Fibroblast of villous mesenchyme (primary cell): ENCODE measurements at regions not wholly inside any gene's neighbourhood (a gene's known extent, or its start where the extent isn't known, plus 50 kb on each side); places are given as distances from the start of the nearest gene placed in this dataset.

Experiments used
- DNase-seq: peaks from one replicate; pipeline ENCODE4 v3.0.0-alpha.2; 2010; ENCODE audit warnings: low read depth
- H3K4me3 ChIP-seq: 2 replicates; pipeline ENCODE4 v1.5.1; 2011; ENCODE audit warnings: low read depth, mild to moderate bottlenecking, low read length
- TF ChIP-seq, protein P1 (sequence below): IDR thresholded peaks from 2 replicates; pipeline ENCODE4 v1.5.1; 2012; ENCODE audit warnings: low read depth, mild to moderate bottlenecking, low read length; ENCODE audit not compliant: insufficient read depth

DNA sequence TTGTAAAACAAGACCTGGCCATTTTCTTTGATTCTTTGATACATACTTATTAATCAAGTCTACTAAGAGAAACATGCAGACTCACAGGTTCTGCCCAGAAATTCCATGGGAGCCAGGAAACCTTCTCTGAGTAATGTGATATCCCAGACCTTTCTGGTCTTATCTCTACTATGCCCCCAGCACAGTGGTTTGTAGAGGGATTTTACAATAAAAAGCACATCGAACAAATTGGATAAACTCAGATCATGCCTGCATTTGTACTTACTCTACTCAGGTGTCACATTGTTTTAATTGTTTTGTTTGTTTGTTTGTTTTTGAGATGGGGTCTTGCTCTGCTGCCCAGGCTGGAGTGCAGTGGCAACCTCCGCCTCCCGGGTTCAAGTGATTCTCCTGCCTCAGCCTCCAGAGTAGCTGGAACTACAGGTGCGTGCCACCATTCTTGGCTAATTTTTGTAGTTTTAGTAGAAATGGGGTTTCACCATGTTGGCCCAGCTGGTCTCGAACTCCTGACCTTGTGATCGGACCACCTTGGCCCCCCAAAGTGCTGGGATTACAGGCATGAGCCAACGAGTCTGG is 179.5 kb downstream of the ZNF608 start:
- DNase-seq = no peak
- no peak overlapping the region for H3K4me3 ChIP-seq
- TF ChIP-seq, protein P1, sequence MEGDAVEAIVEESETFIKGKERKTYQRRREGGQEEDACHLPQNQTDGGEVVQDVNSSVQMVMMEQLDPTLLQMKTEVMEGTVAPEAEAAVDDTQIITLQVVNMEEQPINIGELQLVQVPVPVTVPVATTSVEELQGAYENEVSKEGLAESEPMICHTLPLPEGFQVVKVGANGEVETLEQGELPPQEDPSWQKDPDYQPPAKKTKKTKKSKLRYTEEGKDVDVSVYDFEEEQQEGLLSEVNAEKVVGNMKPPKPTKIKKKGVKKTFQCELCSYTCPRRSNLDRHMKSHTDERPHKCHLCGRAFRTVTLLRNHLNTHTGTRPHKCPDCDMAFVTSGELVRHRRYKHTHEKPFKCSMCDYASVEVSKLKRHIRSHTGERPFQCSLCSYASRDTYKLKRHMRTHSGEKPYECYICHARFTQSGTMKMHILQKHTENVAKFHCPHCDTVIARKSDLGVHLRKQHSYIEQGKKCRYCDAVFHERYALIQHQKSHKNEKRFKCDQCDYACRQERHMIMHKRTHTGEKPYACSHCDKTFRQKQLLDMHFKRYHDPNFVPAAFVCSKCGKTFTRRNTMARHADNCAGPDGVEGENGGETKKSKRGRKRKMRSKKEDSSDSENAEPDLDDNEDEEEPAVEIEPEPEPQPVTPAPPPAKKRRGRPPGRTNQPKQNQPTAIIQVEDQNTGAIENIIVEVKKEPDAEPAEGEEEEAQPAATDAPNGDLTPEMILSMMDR = no peak

DNA sequence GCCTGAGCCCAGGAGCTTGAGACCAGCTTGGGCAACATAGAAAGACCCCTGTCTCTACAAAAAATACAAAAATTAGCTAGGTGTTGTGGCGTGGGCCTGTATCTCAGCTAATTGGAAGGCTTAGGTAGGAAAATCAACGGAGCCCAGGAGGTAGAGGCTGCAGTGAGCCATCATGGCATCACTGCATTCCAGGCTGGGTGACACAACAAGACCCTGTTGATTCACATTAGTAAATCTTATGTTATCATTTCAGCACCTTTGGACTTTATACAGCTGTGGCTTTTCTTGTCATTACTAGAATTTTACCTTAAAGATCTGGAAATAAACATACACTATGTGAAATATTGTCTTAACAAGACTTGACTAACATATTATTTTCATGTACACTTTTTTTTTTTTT is 185.0 kb downstream of the ZNF608 start:
- H3K4me3 ChIP-seq = no peak overlapping the region
- no peak for DNase-seq
- TF ChIP-seq, protein P1 = no peak

DNA sequence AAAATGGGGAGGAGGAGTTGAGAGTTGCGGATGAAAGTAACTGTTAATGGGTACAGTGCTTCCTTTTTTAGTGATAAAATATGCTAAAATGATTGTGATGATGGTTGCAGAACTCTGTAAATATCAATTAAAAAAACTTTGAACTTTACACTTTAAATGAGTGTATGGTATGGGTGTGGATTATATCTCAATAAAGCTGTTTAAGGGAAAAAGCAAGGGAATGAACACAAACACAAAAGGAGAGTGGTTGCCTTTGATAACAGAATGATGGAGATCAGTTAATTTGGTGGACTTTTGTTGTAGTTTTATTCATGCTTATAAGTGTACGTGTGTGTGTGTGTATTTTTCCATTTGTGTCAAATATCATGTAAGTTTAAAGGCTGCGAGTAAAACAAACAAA is 186.1 kb downstream of the ZNF608 start:
- TF ChIP-seq, protein P1 = no peak
- no peak for DNase-seq
- no peak overlapping the region for H3K4me3 ChIP-seq

DNA sequence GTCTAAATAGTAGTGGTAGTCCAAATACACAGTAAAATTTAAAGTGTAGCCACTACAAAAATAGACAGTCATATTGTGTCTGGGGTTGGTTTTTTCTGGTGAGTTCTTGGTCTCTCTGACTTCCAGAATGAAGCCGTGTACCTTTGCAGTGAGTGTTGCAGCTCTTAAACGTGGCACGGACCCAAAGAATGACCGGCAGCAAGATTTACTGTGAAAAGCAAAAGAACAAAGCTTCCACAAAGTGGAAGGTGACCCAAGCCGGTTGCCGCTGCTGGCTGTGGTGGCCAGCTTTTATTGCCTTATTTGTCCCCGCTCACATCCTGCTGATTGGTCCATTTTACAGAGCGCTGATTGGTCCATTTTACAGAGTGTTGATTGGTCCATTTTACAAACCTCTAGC is 188.7 kb downstream of the ZNF608 start:
- DNase-seq = no peak
- TF ChIP-seq, protein P1 = no peak
- no peak overlapping the region for H3K4me3 ChIP-seq

DNA sequence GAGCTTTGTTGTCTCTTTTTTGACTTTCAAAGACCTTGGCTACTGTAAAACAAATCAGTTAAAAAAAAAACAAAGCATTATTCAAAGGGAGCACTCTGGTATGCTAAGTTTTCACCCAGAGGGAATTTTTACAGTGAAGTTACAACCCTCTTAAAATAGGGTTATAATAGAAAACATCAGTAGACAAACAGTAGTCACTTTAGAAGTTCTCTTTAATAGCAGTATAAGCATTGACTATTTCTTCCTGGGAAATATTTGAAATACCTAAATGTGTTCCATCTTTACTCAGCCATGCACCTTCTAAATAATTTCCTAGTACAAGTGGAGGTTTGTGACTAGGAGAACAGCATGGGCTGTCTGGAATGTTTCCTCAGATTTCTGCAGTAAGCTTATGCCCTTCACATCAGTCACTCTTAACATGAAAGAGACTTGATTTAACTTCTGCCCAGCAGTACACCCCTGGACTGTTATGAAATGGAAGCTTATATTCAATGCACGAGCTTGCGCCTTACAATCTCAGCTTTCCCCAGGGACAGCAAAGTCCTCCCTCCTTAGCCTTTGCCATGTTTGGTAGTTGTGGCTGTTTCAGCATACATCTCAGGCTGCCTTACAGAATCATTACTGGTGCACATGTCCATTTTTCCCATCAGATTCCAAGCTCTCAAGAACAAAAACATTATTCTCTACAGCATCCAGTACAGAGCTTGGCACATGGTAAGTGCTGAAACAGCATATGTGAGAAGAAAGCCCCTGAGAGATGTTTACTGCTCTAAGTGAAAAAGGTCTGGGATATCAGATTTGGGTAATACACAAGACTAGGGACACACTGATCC is 191.5 kb downstream of the ZNF608 start:
- TF ChIP-seq, protein P1 = no peak
- no peak for DNase-seq
- no peak overlapping the region for H3K4me3 ChIP-seq

DNA sequence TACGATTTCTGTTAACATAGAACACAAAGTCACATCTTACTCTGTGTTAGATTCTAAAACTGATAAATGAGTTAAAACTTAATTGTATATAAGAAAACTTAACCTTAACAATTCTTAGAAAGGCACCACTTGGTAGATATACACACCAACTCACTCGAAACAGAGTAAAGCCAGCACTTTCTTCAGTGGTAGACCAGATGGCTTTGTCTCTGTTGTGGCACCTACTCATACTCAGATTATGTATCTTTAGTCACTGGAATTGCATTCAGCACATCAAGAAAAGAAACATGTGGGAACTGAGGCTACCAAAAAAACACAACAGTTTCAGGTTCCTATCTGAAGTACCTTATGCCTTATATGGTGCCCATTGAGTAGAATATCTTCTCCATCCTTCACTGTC is 192.5 kb downstream of the ZNF608 start:
- no peak overlapping the region for H3K4me3 ChIP-seq
- TF ChIP-seq, protein P1 = no peak
- DNase-seq = no peak
